ENCODE measurements at regions not wholly inside any gene's neighbourhood (a gene's known extent, or its start where the extent isn't known, plus 50 kb on each side); places are given as distances from the start of the nearest gene placed in this dataset.

DNA sequence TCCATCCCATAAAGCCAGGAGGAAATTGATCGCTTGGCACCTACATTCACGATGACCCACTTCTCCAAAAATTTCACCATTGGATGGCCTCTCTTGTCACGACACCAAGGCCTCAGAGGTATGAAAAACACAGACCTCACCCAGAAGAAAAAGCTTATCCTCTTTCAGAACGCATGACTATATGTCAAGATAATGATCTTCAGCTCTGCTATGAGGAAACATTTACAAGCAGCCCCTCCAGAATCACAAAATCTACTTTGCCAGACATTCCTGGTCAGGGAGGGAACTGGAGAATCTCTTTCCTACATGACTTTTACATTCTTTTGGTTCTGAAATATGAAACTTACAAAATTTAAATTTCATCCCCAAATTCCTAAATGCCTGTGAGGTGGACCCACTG lies 122.7 kb downstream of the WNT5A start:
- Mint-ChIP-seq H3K36me3 (no peaks in the 10 kb centered on the region), H3K9me3 (peaks cover 3% of the 10 kb centered on the region), H3K27me3 (ENCODE audit: low read depth) (no peaks in the 10 kb centered on the region; the same call in 1 of the 2 replicates), H3K4me3 (no peak overlapping the region), H3K27ac (no peak overlapping the region), H3K4me1 (peaks cover 5% of the 10 kb centered on the region)
- POLR2A ChIA-PET: no interaction called here
- DNase-seq (ENCODE audit: low spot score) (no peak), ATAC-seq (no peak)
- no peak for TF ChIP-seq ESRRA (CRISPR knock-in tag; IDR thresholded peaks at IDR 0.05; ENCODE audit: borderline replicate concordance)
- no peak for TF ChIP-seq MYBL2 (CRISPR knock-in tag; IDR thresholded peaks at IDR 0.05)
- TF ChIP-seq PRRX2 (CRISPR knock-in tag; IDR thresholded peaks at IDR 0.05): no peak
- TF ChIP-seq SOX15 (CRISPR knock-in tag; IDR thresholded peaks at IDR 0.05): no peak
- TF ChIP-seq RELA (CRISPR knock-in tag; IDR thresholded peaks at IDR 0.05; ENCODE audit: borderline replicate concordance): no peak
- TF ChIP-seq ZNF263 (CRISPR knock-in tag; IDR thresholded peaks at IDR 0.05; ENCODE audit: low read depth): no peak
- TF ChIP-seq FOXK1 (CRISPR knock-in tag; IDR thresholded peaks at IDR 0.05): no peak
- TF ChIP-seq HMGA2 (CRISPR knock-in tag; IDR thresholded peaks at IDR 0.05): no peak
- no peak for TF ChIP-seq GTF2I (CRISPR knock-in tag; conservative IDR thresholded peaks at IDR 0.05)
- TF ChIP-seq USF1 (CRISPR knock-in tag; IDR thresholded peaks at IDR 0.05): no peak
- CTCF ChIA-PET: no interaction called here

GRCh38 chr3:55362210-55362960 lies 124.7 kb downstream of the WNT5A start:
- Mint-ChIP-seq H3K27ac (no peak overlapping the region), H3K27me3 (ENCODE audit: low read depth) (no peaks in the 10 kb centered on the region), H3K4me1 (peaks cover 5% of the 10 kb centered on the region), H3K4me3 (no peak overlapping the region), H3K9me3 (peaks cover 17% of the 10 kb centered on the region), H3K36me3 (no peaks in the 10 kb centered on the region)
- ChIA-PET POLR2A (interaction anchor here (0.5 kb wide), 1 partner anchor 503 kb away, joined by 3 read pairs; no protein-coding TSS in a partner anchor), CTCF (interaction anchor here (1.6 kb wide), 1 partner anchor 43 kb away, joined by 4 read pairs; no protein-coding TSS in a partner anchor)
- TF ChIP-seq, protein P1, sequence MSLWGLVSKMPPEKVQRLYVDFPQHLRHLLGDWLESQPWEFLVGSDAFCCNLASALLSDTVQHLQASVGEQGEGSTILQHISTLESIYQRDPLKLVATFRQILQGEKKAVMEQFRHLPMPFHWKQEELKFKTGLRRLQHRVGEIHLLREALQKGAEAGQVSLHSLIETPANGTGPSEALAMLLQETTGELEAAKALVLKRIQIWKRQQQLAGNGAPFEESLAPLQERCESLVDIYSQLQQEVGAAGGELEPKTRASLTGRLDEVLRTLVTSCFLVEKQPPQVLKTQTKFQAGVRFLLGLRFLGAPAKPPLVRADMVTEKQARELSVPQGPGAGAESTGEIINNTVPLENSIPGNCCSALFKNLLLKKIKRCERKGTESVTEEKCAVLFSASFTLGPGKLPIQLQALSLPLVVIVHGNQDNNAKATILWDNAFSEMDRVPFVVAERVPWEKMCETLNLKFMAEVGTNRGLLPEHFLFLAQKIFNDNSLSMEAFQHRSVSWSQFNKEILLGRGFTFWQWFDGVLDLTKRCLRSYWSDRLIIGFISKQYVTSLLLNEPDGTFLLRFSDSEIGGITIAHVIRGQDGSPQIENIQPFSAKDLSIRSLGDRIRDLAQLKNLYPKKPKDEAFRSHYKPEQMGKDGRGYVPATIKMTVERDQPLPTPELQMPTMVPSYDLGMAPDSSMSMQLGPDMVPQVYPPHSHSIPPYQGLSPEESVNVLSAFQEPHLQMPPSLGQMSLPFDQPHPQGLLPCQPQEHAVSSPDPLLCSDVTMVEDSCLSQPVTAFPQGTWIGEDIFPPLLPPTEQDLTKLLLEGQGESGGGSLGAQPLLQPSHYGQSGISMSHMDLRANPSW (CRISPR knock-in tag; conservative IDR thresholded peaks at IDR 0.05; ENCODE audit: low read depth): no peak
- ATAC-seq (no peak), DNase-seq (ENCODE audit: low spot score) (no peak)

GRCh38 chr3:55357796-55358195 lies 129.3 kb downstream of the WNT5A start:
- Mint-ChIP-seq H3K4me3 (no peak overlapping the region), H3K36me3 (no peaks in the 10 kb centered on the region), H3K27ac (no peak overlapping the region), H3K4me1 (peaks cover 5% of the 10 kb centered on the region), H3K9me3 (peaks cover 25% of the 10 kb centered on the region), H3K27me3 (ENCODE audit: low read depth) (no peaks in the 10 kb centered on the region)
- no peak for ATAC-seq
- TF ChIP-seq USF1 (CRISPR knock-in tag; IDR thresholded peaks at IDR 0.05) (no peak), RELA (CRISPR knock-in tag; IDR thresholded peaks at IDR 0.05; ENCODE audit: borderline replicate concordance) (no peak), PRDM15 (CRISPR knock-in tag; IDR thresholded peaks at IDR 0.05) (no peak), ETV6 (CRISPR knock-in tag; IDR thresholded peaks at IDR 0.05) (no peak), ZNF532 (CRISPR knock-in tag; IDR thresholded peaks at IDR 0.05; ENCODE audit: borderline replicate concordance) (no peak), PRRX2 (CRISPR knock-in tag; IDR thresholded peaks at IDR 0.05) (no peak), IRF2 (CRISPR knock-in tag; IDR thresholded peaks at IDR 0.05; ENCODE audit: borderline replicate concordance, low read depth) (no peak)
- TF ChIP-seq, protein P2, sequence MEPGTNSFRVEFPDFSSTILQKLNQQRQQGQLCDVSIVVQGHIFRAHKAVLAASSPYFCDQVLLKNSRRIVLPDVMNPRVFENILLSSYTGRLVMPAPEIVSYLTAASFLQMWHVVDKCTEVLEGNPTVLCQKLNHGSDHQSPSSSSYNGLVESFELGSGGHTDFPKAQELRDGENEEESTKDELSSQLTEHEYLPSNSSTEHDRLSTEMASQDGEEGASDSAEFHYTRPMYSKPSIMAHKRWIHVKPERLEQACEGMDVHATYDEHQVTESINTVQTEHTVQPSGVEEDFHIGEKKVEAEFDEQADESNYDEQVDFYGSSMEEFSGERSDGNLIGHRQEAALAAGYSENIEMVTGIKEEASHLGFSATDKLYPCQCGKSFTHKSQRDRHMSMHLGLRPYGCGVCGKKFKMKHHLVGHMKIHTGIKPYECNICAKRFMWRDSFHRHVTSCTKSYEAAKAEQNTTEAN (CRISPR knock-in tag; IDR thresholded peaks at IDR 0.05): no peak
- no peak for DNase-seq (ENCODE audit: low spot score)
- POLR2A ChIA-PET: no interaction called here
- CTCF ChIA-PET: no interaction called here
